ENCODE measurements at regions not wholly inside any gene's neighbourhood (a gene's known extent, or its start where the extent isn't known, plus 50 kb on each side); places are given as distances from the start of the nearest gene placed in this dataset.

- no peak for DNase-seq (ENCODE audit: low read depth)
Measured at GRCh38 chr20:60244373-60245146, 286.3 kb downstream of the CDH26 start.

- no peak for DNase-seq (ENCODE audit: low read depth)
Measured at GRCh38 chr20:60246751-60247150, 288.5 kb downstream of the CDH26 start.

- DNase-seq (ENCODE audit: low read depth): no peak
Measured at GRCh38 chr20:60249436-60249835, 291.2 kb downstream of the CDH26 start.

GRCh38 chr20:60250251-60250650 is 292.0 kb downstream of the CDH26 start:
- DNase-seq (ENCODE audit: low read depth): no peak

- DNase-seq (ENCODE audit: low read depth): no peak
Measured at GRCh38 chr20:60252866-60253265, 294.6 kb downstream of the CDH26 start.

GRCh38 chr20:60253471-60253870 is 295.2 kb downstream of the CDH26 start:
- no peak for DNase-seq (ENCODE audit: low read depth)

- DNase-seq (ENCODE audit: low read depth): no peak
Measured at GRCh38 chr20:60254901-60255411, 296.7 kb downstream of the CDH26 start.

GRCh38 chr20:60255415-60255814 is 297.2 kb downstream of the CDH26 start:
- no peak for DNase-seq (ENCODE audit: low read depth)

- DNase-seq (ENCODE audit: low read depth): no peak
Measured at GRCh38 chr20:60255866-60256265, 297.6 kb downstream of the CDH26 start.

GRCh38 chr20:60256811-60257210 is 298.6 kb downstream of the CDH26 start:
- no peak for DNase-seq (ENCODE audit: low read depth)

- no peak for DNase-seq (ENCODE audit: low read depth)
Measured at GRCh38 chr20:60257671-60258070, 299.4 kb downstream of the CDH26 start.

GRCh38 chr20:60258255-60258863 is 300.1 kb downstream of the CDH26 start:
- no peak for DNase-seq (ENCODE audit: low read depth)

GRCh38 chr20:60261333-60261732 is 303.1 kb downstream of the CDH26 start:
- no peak for DNase-seq (ENCODE audit: low read depth)

GRCh38 chr20:60262967-60263603 is 304.9 kb downstream of the CDH26 start:
- DNase-seq (ENCODE audit: low read depth): peak; percentile 4

GRCh38 chr20:60263725-60264709 is 305.8 kb downstream of the CDH26 start:
- DNase-seq (ENCODE audit: low read depth): no peak

- DNase-seq (ENCODE audit: low read depth): no peak
Measured at GRCh38 chr20:60266177-60266823, 308.1 kb downstream of the CDH26 start.

- no peak for DNase-seq (ENCODE audit: low read depth)
Measured at GRCh38 chr20:60268491-60268890, 310.3 kb downstream of the CDH26 start.

- DNase-seq (ENCODE audit: low read depth): no peak
Measured at GRCh38 chr20:60269573-60270162, 311.4 kb downstream of the CDH26 start.

GRCh38 chr20:60270341-60270740 is 312.1 kb downstream of the CDH26 start:
- no peak for DNase-seq (ENCODE audit: low read depth)

GRCh38 chr20:60271597-60271996 is 313.4 kb downstream of the CDH26 start:
- no peak for DNase-seq (ENCODE audit: low read depth)

- DNase-seq (ENCODE audit: low read depth): no peak
Measured at GRCh38 chr20:60272790-60273189, 314.6 kb downstream of the CDH26 start.
